Neural progenitor cell (in vitro differentiated cells): ENCODE measurements at regions not wholly inside any gene's neighbourhood (a gene's known extent, or its start where the extent isn't known, plus 50 kb on each side); places are given as distances from the start of the nearest gene placed in this dataset.

Experiments used
- DNase-seq: peaks from one replicate; pipeline ENCODE4 v3.0.0-alpha.2; 2016; ENCODE audit warnings: low spot score
- H2AFZ ChIP-seq: fragments of 200-600 bp; sonication (generic); replicated peaks from 2 replicates; pipeline ENCODE4 v1.6.1; 2016; ENCODE audit warnings: antibody characterized with exemption
- H3F3A ChIP-seq: fragments of 200-600 bp; sonication (generic); 2 replicates; pipeline ENCODE4 v1.6.1; 2016; ENCODE audit warnings: antibody characterized with exemption, low read depth
- H3K27ac ChIP-seq: fragments of 200-600 bp; sonication (generic); 2 replicates; pipeline ENCODE4 v1.5.1; 2016; ENCODE audit warnings: mild to moderate bottlenecking
- H3K27me3 ChIP-seq: fragments of 200-600 bp; sonication (generic); 2 replicates; pipeline ENCODE4 v1.6.1; 2016; ENCODE audit warnings: mild to moderate bottlenecking, moderate library complexity
- H3K36me3 ChIP-seq: fragments of 200-600 bp; sonication (generic); 2 replicates; pipeline ENCODE4 v1.5.1; 2016
- H3K4me1 ChIP-seq: fragments of 200-600 bp; sonication (generic); 2 replicates; pipeline ENCODE4 v1.6.1; 2016; ENCODE audit warnings: mixed run types
- H3K4me2 ChIP-seq: fragments of 200-600 bp; sonication (generic); 2 replicates; pipeline ENCODE4 v1.6.1; 2016
- H3K4me3 ChIP-seq: fragments of 200-600 bp; sonication (generic); 2 replicates; pipeline ENCODE4 v1.5.1; 2016
- H3K79me2 ChIP-seq: fragments of 200-600 bp; sonication (generic); 2 replicates; pipeline ENCODE4 v1.6.1; 2016; ENCODE audit warnings: low read depth
- H3K9ac ChIP-seq: fragments of 200-600 bp; sonication (generic); 2 replicates; pipeline ENCODE4 v1.6.1; 2016
- H3K9me3 ChIP-seq: fragments of 200-600 bp; sonication (generic); 2 replicates; pipeline ENCODE4 v1.5.1; 2016; ENCODE audit warnings: low read depth
- H4K20me1 ChIP-seq: fragments of 200-600 bp; sonication (generic); 2 replicates; pipeline ENCODE4 v1.6.1; 2016; ENCODE audit warnings: low read depth
- H3K27ac Mint-ChIP-seq: 3 replicates; pipeline ENCODE4 v1.8.0; 2021; ENCODE audit warnings: mixed read lengths
- H3K27me3 Mint-ChIP-seq: 2 replicates; pipeline ENCODE4 v1.8.0; 2022; ENCODE audit warnings: low read depth, mild to moderate bottlenecking, inconsistent platforms, moderate library complexity, mixed read lengths; ENCODE audit not compliant: insufficient read depth
- H3K36me3 Mint-ChIP-seq: 3 replicates; pipeline ENCODE4 v1.8.0; 2021; ENCODE audit warnings: mixed read lengths
- H3K4me1 Mint-ChIP-seq: 3 replicates; pipeline ENCODE4 v1.8.0; 2021; ENCODE audit warnings: mixed read lengths
- H3K4me3 Mint-ChIP-seq: 3 replicates; pipeline ENCODE4 v1.8.0; 2021; ENCODE audit warnings: mild to moderate bottlenecking, moderate library complexity, mixed read lengths
- H3K9me3 Mint-ChIP-seq: 3 replicates; pipeline ENCODE4 v1.8.0; 2020; ENCODE audit warnings: mixed read lengths
- CTCF ChIP-seq: fragments of 200-600 bp; sonication (generic); IDR thresholded peaks from 2 replicates; pipeline ENCODE4 v1.5.1; 2017; ENCODE audit warnings: antibody characterized with exemption, mild to moderate bottlenecking
- EZH2 ChIP-seq: fragments of 200-600 bp; sonication (generic); IDR thresholded peaks from 2 replicates; pipeline ENCODE4 v1.6.1; 2017; ENCODE audit warnings: antibody characterized with exemption, mild to moderate bottlenecking, moderate library complexity
- EZH2phosphoT487 ChIP-seq: fragments of 200-600 bp; sonication (generic); IDR thresholded peaks from 2 replicates; pipeline ENCODE4 v1.6.1; 2017; ENCODE audit warnings: antibody characterized with exemption

GRCh38 chr9:113651896-113652295 lies 188.4 kb downstream of the RGS3 start:
- H3K36me3 ChIP-seq = no peaks in the 10 kb centered on the region
- no peaks in the 10 kb centered on the region for H3F3A ChIP-seq
- no peaks in the 10 kb centered on the region for H4K20me1 ChIP-seq
- H3K9me3 ChIP-seq = no peaks in the 10 kb centered on the region
- H3K4me2 ChIP-seq = no peak overlapping the region
- H3K4me3 Mint-ChIP-seq = no peak overlapping the region
- H3K27ac Mint-ChIP-seq = peak overlapping the region; percentile 55
- H3K4me1 ChIP-seq = peaks cover 21% of the 10 kb centered on the region
- no peak for DNase-seq
- TF ChIP-seq CTCF (no peak), EZH2phosphoT487 (no peak), EZH2 (no peak)
- no peak overlapping the region for H3K4me3 ChIP-seq
- H3K79me2 ChIP-seq = no peaks in the 10 kb centered on the region
- no peaks in the 10 kb centered on the region for H3K27me3 ChIP-seq
- no peak overlapping the region for H2AFZ ChIP-seq
- H3K27me3 Mint-ChIP-seq = peaks cover 10% of the 10 kb centered on the region
- peaks cover 48% of the 10 kb centered on the region for H3K4me1 Mint-ChIP-seq
- H3K36me3 Mint-ChIP-seq = no peaks in the 10 kb centered on the region
- no peak overlapping the region for H3K27ac ChIP-seq
- H3K9me3 Mint-ChIP-seq = no peaks in the 10 kb centered on the region
- no peak overlapping the region for H3K9ac ChIP-seq

GRCh38 chr9:113652355-113653152 lies 189.0 kb downstream of the RGS3 start:
- Mint-ChIP-seq H3K9me3 (no peaks in the 10 kb centered on the region), H3K27me3 (peaks cover 11% of the 10 kb centered on the region), H3K36me3 (no peaks in the 10 kb centered on the region), H3K4me3 (no peak overlapping the region), H3K27ac (peak overlapping the region; percentile 47), H3K4me1 (peaks cover 50% of the 10 kb centered on the region)
- Histone ChIP-seq H3K27ac (no peak overlapping the region), H3K9ac (no peak overlapping the region), H3K9me3 (no peaks in the 10 kb centered on the region), H3K79me2 (no peaks in the 10 kb centered on the region), H3F3A (no peaks in the 10 kb centered on the region), H3K36me3 (no peaks in the 10 kb centered on the region), H3K4me3 (no peak overlapping the region), H2AFZ (no peak overlapping the region), H3K4me2 (no peak overlapping the region), H3K4me1 (peaks cover 21% of the 10 kb centered on the region), H4K20me1 (no peaks in the 10 kb centered on the region), H3K27me3 (no peaks in the 10 kb centered on the region)
- no peak for DNase-seq
- TF ChIP-seq CTCF (no peak), EZH2 (no peak), EZH2phosphoT487 (no peak)

GRCh38 chr9:113653746-113654604 lies 190.4 kb downstream of the RGS3 start:
- no peak overlapping the region for H3K27ac ChIP-seq
- peaks cover 21% of the 10 kb centered on the region for H3K4me1 ChIP-seq
- no peaks in the 10 kb centered on the region for H3K27me3 ChIP-seq
- H3K4me3 ChIP-seq = no peak overlapping the region
- no peaks in the 10 kb centered on the region for H3F3A ChIP-seq
- Mint-ChIP-seq H3K4me3 (no peak overlapping the region), H3K4me1 (peaks cover 50% of the 10 kb centered on the region), H3K27me3 (peaks cover 13% of the 10 kb centered on the region), H3K9me3 (no peaks in the 10 kb centered on the region), H3K36me3 (no peaks in the 10 kb centered on the region), H3K27ac (peak overlapping the region; percentile 39)
- H3K79me2 ChIP-seq = no peaks in the 10 kb centered on the region
- H4K20me1 ChIP-seq = no peaks in the 10 kb centered on the region
- TF ChIP-seq CTCF = no peak
- no peak for TF ChIP-seq EZH2phosphoT487
- no peak for TF ChIP-seq EZH2
- no peaks in the 10 kb centered on the region for H3K36me3 ChIP-seq
- no peak overlapping the region for H2AFZ ChIP-seq
- no peaks in the 10 kb centered on the region for H3K9me3 ChIP-seq
- H3K4me2 ChIP-seq = no peak overlapping the region
- no peak for DNase-seq
- H3K9ac ChIP-seq = no peak overlapping the region
